ENCODE measurements at regions not wholly inside any gene's neighbourhood (a gene's known extent, or its start where the extent isn't known, plus 50 kb on each side); places are given as distances from the start of the nearest gene placed in this dataset.

DNA sequence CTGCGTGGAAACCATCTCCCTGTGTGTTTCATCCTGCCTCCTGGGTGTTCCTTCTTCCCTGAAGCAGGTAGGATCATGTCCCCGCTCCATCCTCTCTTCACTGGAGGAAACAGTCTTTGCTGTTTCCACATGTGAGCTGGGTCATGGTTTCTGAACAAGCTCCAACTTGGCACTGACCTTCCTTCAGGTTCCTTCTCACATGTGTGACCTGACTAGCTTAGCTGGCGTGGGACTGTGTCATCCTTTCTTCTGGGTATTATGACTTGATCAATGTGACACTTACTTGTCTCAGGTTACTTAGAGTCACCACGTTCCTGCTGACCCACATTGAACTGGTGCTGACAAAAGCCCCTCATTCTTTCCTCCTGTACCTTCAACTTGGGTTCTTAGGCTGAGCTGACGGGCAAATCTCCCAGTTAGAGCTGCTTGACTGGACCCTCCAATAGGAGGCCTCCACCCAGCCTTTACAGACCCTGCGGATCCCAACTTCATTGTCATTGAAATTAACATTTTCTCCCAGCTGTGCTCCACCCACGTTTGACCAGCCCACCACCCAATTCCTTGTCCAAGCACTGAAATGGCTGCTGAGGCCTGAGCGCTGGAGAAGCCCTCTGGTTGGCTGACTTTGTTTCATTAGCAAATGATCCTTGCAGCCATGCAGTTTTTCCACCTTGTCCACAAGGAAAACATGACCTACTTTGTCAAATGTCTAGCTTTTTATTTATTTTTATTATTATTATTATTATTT, 128.1 kb downstream of the DDX1 start:
- no peak for DNase-seq (ENCODE audit: low read depth)

GRCh38 chr2:15720561-15721307, 129.1 kb downstream of the DDX1 start:
- no peak for DNase-seq (ENCODE audit: low read depth)

DNA sequence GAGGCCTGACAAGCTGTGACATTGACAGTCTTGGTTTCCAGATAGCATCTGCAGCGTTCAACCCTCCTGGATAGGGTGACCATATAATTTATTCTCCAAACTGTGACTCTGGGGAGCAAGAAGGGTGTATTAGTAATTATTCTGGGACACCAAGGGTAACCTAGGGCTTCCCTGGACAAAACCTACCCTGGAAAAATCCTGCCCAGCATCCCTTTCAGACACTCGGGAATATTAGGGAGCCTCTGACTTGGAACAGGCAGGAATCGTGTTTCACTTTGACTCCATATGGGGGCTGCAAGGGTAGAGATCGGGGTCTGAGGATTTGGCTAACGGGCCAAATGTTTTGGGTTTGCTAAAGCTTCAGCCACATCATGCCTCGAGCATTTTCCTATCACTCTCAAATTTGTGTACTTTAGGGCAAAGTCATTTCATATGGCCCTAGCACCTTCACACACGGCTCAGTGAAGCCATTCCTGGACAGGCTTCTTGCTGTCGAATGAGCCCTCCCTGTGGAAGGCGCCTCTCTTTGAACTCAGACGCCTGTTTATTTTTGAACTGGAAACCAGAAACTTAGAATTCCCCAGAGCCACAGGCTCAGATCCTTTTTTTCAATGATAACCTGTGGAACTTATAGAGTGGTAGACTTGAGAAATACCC, 129.9 kb downstream of the DDX1 start:
- DNase-seq (ENCODE audit: low read depth): no peak

DNA sequence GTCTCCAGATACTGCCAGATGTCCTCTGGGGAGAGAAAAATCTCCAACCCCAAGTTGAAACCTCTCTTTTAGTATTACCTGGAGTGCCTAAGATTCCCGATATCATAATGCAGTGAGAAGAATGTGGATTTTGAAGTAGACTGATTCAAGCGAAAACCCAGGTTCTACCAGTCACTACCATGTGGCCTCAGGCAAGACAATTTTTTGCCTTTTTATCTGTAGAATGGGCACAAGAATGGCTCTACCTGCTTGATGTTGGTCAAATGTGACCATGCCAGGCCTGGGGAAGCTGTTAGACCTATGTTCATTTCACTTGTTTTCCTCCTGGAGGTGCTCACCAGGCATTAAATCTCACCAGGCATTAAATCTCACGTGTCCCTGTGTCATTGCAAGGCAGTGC, 131.3 kb downstream of the DDX1 start:
- DNase-seq (ENCODE audit: low read depth): no peak

DNA sequence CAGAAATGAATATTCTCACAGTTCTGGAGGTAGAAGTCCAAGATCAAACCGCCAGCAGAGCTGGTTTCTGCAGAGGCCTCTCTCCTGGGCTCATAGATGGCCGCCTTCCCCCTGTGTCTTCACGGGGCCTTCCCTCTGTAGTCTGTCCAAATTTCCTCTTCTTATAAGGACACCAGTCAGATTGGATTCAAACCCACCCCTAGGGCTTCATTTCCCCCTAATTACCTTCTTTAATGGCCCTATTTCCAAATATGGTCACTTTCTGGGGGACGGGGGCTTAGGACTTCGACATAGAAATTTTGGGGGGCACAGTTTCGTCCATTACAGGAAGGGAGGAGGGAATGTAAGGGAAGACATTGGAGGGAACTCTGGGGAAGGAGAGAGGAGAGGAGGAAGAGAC, 132.6 kb downstream of the DDX1 start:
- no peak for DNase-seq (ENCODE audit: low read depth)

DNA sequence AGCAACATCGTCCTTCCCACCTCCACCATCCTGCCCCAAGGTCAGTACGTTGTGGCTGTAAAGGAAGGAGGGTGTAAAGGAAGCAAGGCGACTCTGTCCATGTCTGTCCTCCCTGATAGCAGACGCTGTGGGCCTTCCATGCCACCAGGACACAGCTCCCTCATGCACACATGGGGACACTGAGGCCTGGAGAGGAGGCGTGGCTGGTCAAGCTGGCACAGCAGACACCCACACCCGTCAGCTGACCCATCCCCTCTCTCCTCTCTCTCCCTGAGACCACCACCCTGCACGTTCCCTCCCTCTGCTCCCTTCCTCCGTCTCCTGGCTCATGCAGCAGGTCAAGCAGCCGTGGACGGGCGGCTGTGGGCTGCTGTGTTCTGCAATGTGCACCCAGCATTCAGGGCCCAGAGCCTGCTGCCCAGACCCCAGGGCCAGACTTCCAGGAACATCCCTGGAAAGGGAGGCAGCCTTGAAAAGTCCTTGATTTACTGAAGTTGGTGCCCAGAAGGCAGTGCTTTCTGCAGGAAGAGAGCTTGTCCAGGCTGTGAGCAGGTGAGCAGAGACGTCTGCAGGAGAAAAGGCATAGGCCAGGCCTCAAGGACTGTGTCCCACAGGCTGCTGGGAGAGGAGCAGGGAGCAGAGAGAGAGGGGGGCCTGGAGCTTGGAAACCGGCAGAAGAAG, 133.6 kb downstream of the DDX1 start:
- no peak for DNase-seq (ENCODE audit: low read depth)

DNA sequence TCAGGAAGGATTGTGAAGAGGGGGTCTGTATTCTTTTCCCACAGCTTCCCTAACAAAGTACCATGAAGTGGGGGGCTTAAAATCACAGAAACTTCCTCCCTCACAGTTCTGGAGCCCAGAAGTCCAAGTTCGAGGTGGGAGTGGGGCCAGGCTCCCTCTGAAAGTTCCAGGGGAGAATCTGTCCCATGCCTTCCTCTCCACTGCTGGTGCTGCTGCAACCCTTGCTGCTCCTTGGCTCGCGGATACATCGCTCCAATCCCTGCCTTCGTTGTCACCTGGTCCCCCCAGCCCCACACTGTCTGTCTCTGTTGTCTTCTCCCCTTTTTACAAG, 134.1 kb downstream of the DDX1 start:
- no peak for DNase-seq (ENCODE audit: low read depth)

DNA sequence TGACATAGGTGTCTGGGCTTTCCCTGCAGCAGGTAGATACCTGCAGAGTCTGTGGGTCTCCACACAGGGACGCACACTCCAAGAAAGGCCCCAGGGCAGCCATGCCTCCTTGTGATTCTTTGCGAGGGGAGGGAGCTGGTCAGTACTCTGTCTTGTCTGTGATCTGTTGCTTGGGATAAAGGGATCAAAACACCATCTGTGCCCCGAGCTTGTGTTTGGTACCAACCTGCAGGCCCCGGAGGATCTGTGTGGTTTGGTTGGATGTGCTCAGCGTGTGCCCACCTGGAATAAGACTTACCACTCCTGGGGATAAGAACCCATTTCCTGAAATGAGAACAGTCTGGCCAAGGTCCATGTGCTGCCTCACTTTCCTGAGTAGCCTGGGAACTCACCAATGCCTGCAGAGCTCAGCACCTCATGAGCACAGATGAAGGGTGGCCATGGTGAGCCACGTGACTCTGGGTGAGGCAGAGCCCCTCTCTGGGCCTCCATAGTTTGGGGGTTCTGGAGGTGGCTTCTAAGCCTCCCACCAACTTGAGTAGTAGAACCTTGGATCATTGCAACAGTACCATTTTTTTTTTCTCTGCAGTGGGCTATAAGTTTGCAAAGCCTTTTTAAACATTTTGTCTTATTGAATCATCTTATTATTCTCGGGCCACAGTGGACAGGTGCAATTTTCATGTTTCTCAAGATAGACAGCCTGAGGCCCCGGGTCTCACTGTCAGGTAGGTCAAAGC, 134.8 kb downstream of the DDX1 start:
- no peak for DNase-seq (ENCODE audit: low read depth)

GRCh38 chr2:15727396-15728244, 136.0 kb downstream of the DDX1 start:
- DNase-seq (ENCODE audit: low read depth): no peak

DNA sequence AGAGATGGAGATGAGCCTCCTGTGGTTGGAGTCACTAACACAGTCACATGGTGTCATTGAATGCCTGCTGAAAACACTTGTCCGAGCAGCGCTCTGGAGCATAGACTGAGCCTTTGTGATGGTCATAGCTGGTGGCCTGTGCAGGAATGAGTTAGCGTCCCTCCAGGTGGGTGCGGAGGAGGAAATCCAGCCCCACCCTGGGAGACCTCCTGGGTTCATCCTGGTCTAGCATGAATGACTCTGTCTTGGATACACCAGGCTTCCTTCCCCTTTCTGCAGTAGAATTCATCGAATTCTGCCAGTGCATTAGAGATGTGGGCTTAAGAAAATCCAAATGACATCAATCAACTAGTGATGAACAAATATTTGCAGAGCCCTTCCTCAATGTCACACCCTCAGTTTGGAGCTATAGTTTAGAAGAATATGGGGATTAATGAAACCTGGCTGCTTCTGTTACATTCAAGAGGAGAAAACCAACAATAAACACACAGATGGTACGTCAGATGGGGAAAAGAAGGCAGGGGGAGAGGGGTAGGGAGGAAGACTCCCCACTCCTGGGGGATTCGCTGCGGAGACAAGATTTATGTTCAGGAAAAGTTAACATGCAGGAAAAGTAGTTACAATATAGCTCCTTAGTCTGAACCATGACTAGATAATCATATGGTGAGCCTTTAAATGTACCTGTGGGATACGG, 136.7 kb downstream of the DDX1 start:
- no peak for DNase-seq (ENCODE audit: low read depth)

DNA sequence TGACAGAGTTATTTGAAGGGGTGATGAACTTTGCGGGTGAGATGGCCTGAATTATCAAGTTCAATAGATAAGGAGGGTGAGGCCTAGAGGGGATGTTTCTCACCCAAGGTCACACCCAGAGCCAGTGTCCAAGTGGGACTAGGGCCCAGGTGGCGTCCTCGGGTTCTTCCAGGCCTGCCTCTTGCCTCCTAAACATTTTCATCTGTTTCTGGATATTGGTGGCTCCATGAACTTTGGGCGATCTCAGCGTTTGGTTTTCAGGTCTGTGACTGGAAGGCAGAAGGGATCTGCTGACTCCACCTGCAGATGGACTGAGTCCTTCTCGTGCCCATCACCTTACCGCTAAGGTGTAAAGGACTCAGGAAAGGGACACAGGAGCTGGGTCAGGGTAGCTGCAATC, 137.3 kb downstream of the DDX1 start:
- DNase-seq (ENCODE audit: low read depth): no peak

DNA sequence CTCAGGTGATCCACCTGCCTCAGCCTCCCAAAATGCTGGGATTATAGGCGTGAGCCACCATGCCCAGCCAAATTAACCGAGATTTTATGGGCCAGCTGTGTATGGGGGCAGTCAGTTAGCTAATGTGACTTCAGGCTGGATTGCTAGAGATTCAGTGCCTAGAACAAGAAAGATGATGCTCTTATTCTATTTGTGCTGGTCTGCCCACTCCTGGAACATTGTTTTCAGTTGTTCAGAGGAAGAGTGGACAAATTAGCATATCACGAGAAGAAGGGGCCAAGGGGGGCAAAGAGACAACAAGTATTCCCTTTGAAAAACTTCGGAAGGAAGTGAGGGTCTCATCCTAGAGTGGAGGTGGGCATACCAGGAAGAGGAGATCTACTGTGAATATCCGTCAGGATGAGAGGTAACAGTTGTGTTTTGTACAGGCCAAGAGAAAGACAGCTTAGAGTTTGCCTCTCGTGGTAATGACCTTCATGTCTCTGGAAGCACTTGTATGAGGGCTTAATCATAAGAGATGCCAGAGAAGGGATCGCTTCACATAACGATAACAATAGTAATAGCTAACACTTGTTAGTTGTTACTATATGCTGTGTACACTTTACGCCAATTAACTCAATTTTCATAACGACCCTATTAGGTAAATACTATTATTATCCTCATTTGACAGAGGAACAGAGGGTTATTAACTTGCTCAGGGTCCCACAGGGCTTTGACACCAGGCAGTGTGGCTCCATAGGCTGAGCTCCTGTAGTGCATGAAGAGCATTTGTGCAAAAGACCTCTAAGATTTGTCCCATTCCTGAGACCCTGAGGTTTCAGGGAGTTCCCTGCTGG, 138.3 kb downstream of the DDX1 start:
- DNase-seq (ENCODE audit: low read depth): no peak

- peak; percentile 95 for DNase-seq (ENCODE audit: low read depth)
Observed at GRCh38 chr2:15730545-15731212, 139.0 kb downstream of the DDX1 start.

GRCh38 chr2:15731213-15731888, 139.7 kb downstream of the DDX1 start:
- no peak for DNase-seq (ENCODE audit: low read depth)

GRCh38 chr2:15731889-15732271, 140.2 kb downstream of the DDX1 start:
- DNase-seq (ENCODE audit: low read depth): no peak

GRCh38 chr2:15732341-15733077, 140.8 kb downstream of the DDX1 start:
- DNase-seq (ENCODE audit: low read depth): no peak

DNA sequence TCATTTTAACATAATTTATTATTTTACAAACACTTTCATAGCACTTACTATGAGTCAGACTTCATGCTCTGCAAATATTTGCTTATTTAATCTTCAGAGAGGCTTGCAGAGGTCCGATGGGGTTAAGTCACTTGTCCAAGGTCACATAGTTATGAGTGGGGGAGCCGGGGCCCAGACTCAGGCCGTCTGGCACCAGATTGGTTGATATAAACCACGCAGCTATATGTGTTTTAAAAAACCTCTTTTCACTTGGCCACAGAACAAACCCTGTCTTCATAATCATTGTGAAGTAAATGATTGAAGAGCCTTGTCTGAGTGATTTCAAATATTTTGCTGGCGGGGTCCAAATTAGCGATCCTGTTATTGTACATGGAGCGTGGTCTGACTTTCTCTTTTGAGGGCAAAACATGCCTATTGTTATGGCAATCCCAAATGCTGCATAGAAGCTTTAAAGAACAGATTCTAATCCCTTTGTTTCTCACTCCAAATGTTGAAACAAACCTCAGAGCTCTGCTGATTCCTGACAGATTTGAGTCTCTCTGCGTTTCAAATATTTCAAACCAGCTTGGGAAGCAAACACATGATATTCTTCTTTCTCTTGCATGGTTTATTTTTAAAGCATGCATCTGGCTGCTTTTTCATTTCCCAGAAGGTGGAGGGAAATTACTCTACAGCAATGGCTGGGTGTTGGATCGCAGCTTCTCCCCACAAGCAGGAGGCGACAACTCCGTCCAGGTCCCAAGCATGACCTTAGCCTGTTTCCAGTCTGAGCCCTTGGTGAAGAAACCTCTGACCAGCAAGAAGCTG, 142.4 kb downstream of the DDX1 start:
- peak; percentile 24 for DNase-seq (ENCODE audit: low read depth)

All from fibroblast of the conjunctiva (primary cell).